ENCODE measurements at regions not wholly inside any gene's neighbourhood (a gene's known extent, or its start where the extent isn't known, plus 50 kb on each side); places are given as distances from the start of the nearest gene placed in this dataset.
A peak's percentile ranks its signal among the peaks of the same experiment; 100 is the strongest.

DNA sequence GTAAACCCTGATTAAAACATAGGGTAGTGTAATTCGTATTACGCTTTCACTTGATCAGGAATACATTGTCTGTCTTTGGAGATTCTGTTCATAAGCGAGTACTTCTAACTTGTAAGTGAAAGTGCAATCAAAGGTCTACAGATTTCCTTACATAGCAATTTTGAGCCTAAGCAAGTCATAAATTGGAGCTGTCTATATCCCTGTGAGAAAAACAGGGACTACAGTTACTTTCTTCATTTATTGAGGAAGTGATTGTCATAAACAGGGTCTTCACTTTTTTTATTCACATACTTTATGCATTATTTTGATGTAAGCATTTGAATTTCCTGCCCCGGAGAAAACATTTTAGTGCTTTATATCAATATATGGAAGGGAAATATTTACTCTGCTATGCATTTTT is 670.4 kb downstream of the CBLN2 start:
- DNase-seq = no peak

DNA sequence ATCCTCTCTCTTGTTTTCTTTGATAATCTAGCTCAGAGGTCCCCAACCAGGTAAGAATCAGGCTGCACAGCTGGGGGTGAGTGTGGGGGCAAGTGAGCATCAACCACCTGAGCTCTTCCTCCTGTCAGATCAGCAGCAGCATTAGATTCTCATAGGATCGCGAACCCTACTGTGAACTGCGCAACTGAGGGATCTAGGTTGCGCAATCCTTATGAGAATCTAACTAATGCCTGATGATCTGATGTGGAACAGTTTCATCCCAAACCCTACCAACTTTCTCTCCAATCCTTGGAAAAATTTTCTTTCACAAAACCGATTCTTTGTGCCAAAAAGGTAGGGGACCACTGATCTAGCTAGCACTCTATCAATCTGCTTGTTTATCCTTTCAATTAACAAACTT is 678.3 kb downstream of the CBLN2 start:
- no peak for DNase-seq

DNA sequence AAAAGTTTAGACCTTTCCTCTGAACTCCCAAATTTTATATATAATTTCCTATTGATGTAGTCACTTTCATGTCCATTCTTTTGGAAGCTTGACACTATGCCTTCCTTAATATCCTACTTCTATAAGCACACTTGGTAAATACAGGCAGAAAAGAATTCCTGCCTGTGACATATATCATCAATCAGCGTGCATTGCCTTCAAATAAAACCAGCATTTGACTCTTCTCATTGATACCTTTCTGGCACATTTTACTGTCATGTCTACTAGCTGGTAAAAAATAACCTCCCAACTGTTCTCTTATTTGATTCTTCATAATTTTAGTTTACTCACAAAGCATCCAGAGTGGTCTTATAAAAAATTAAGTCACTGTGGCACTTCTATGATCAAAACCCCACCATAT is 693.5 kb downstream of the CBLN2 start:
- DNase-seq = no peak

DNA sequence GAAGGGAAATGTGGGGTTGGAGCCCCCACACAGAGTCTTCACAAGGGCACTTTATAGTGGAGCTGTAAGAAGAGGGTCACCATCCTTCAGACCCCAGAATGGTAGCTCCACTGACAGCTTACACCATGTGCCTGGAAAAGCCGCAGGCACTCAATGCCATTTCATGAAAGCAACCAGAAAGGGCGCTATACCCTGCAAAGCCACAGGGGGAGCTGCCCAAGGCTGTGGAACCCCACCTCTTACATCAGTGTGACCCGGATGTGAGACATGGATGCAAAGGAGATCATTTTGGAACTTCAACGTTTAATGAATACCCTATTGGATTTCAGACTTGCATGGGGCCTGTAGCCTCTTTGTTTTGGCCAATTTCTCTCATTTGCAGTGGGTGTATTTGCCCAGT is 694.7 kb downstream of the CBLN2 start:
- peak; percentile 5 for DNase-seq

GRCh38 chr18:71846716-71847115 is 697.4 kb downstream of the CBLN2 start:
- DNase-seq = no peak

GRCh38 chr18:71844814-71845213 is 699.3 kb downstream of the CBLN2 start:
- DNase-seq = no peak

GRCh38 chr18:71842666-71843065 is 701.5 kb downstream of the CBLN2 start:
- no peak for DNase-seq

- no peak for DNase-seq
These were observed 706.6 kb downstream of the CBLN2 start for GRCh38 chr18:71837547-71837946.

DNA sequence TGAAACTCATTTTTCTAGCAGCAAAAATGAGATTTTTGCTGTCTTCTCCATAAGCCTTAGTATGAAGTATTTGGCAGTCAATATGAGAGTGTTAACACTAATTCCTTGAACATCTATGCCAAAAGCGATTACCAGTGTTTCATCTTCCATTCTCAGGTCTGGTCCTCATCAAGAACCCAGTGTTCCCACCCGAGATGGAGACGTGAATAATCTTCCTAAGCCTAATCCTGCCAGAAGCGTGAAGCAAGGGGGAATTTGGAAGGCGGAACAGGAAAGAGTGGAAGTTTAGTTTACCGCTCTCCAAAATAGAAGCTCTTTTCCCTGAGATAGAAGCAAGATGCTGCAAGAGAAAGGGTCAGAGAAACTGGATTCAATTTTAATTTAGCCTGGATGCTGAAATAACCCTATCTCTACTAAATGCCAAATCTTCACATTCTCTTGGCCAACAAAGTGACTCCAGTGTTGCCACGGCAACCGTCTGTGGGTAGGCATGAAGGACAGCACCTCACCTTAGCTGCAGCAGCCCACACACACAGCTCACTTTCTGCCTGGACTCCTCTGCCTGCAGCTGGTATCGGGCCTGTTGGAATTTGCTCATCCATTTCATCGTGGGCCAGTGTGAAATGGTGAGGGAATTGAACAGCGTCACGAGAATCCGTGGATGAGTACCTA is 711.1 kb downstream of the CBLN2 start:
- DNase-seq = no peak

- no peak for DNase-seq
These were observed 713.1 kb downstream of the CBLN2 start for GRCh38 chr18:71831039-71831438.

- DNase-seq = no peak
These were observed 716.8 kb downstream of the CBLN2 start for GRCh38 chr18:71827301-71827700.

DNA sequence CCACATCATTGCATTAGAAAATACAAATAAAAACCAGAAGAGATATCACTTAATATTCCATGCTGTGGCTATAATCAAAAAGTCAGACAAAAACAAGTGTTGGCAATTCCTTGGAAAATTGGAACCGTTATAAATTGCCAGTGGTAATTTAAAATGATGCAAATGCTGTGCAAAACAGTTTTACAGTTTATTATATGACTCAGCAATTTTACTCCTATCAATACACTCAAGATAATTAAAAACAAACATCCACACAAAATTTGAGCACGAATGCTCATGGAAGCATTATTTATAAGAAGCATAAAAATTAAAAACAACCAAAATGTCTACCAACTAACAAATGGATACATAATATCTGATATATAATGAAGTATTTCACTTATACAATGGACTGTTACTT is 728.8 kb downstream of the CBLN2 start:
- no peak for DNase-seq

DNA sequence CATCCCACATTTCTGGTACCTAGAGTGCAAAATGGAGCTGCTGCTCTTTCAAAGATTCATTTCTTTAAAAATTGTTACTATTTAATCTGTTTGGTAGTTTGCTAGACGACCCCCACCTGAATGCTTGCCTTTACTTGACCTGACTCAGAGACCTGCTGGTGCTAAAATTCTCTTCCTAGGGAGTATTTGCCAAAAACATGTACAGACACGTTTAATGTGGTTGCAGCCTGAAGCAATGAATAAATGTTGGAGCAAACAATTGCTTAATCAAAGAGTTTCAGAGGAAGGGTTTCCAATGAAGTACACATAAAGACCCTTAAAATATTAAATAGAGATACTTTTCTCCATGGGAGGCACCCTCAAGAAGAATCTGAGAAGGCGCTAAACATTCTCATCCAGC is 734.4 kb downstream of the CBLN2 start:
- DNase-seq = no peak

DNA sequence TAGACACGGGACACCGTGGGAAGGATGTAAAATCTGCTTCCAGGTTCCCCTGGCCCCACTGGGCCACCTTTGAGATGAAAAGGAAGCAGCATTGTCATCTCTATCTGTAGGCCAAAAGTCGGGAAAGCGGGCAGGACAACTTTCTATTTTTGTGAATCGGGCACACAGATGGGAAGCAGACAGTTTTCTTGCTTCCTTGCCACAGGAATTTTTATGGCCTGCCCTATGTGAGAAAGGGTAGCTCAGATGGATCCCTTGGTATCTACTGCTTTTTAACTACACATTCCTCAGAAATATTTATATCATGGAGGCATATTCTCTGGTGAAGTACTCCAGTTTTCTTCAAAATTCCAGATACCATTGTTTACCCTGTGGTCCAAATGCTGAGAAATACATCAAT is 735.5 kb downstream of the CBLN2 start:
- DNase-seq = no peak

GRCh38 chr18:71807586-71807985 is 736.6 kb downstream of the CBLN2 start:
- DNase-seq = no peak

DNA sequence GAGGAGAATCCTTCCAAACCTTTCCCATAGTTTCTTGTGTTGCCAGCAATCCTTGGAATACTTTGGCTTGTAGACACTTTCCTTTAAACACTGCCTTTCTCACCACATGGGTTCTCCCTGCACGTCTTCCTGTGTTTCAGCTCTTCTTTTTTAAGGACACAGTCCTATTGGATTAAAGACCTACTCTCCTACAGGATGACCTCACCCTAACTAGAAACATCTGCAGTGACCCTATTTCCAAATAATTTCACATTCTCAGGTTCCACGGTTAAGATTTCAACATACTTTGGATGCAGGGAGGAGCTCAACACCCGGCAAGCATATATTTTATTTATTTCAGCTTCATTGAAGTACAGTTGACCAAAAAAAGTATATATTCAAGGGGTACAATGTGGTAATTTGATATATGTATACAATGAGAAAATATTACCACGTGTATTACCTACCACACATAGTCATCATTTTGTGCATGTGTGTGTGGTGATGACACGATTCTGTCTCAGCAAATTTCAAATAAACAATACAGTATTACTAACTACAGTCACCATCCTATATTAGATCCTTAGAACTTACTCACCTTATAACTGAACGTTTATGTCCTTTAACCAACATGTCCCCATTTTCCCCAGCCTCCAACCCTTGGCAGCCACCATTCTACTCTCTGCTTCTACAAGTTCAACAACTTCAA is 745.0 kb downstream of the CBLN2 start:
- no peak for DNase-seq

- DNase-seq = no peak
These were observed 746.6 kb downstream of the CBLN2 start for GRCh38 chr18:71797554-71797953.

GRCh38 chr18:71784777-71785176 is 759.4 kb downstream of the CBLN2 start:
- peak; percentile 14 for DNase-seq

DNA sequence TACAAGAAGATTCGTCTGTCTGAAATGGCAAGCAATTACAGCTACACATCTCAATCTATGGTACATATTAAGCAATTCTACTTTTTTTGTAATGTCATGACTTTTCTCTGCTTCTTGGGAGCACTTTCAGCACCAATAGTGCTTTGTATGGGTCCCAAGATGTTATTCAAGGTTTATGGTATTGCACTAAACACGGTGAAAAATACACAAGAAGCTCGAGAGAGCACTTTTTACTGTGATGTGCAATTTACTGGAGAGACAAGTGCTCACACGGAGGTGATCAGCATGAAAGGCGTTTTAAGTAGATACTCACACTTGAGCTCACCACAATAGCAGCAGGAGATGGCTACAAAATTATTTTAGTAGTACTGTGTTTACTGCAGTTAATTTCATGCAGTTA is 783.6 kb downstream of the CBLN2 start:
- DNase-seq = no peak

GRCh38 chr18:71754246-71754645 is 789.9 kb downstream of the CBLN2 start:
- DNase-seq = no peak

GRCh38 chr18:71743634-71744033 is 800.5 kb downstream of the CBLN2 start:
- no peak for DNase-seq

GRCh38 chr18:71729611-71730010 is 814.5 kb downstream of the CBLN2 start:
- DNase-seq = no peak

DNA sequence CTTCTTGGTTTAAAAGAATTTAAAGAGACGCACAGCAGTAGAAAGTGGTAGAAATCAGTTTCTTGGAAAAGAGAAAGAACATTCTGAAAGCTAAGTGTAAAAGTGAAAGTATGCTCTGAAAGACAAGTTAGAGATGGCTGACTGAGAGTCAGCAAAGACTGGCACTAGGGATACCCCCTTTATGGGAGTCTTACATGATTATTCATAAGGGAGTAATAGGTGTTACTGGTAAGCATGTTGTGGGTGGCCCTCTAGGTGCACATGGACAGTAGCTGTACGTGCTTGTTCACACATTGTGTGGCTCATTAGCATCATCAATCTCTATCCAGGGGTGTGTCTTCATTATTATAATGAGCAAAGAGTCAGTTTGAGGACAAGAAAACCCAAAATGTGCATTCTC is 816.2 kb downstream of the CBLN2 start:
- no peak for DNase-seq

DNA sequence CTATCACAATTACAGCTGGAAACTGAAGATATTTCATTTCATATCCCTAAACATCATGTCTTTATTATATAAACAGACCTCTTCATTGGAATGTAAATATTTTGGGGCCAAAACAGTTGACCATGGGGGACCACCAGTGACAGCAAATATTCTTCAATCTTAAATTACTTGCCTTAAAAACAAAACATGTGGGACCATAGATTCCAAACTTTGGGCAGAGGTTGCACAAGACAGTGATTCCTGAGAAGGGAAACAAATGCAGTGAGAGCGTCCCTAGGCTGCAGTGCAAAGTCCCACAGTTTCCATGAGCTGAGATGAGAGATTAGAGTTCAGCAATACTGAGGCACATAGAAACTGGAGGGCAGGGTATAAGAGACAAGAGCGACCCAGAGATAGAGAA is 818.9 kb downstream of the CBLN2 start:
- DNase-seq = no peak

DNA sequence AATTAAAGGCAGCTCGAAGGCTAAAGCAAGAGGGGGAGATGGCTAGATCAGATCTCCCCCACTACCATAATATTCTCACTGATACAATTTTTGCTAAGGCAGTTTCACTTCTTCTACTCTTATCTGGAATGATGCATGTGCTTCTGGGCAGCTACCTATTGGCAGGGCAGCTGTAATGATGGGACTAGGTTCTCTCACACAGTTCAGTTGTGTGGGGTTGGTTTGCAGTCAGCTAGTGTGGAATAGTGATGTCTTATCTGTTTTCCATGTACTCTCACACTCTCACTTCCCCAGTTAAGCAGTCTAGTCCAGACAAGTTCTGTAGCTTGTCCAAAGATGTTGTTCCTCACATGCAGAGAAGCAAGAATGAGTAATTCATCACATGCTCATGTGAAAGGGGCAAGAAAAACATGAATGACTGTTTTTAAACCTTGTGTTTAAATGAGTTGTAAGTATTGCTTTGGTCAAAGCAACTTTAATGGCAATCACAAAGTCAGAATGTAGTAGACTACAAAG is 836.1 kb downstream of the CBLN2 start:
- DNase-seq = no peak
